A673 (cell line): ENCODE measurements at regions not wholly inside any gene's neighbourhood (a gene's known extent, or its start where the extent isn't known, plus 50 kb on each side); places are given as distances from the start of the nearest gene placed in this dataset.
"Not testable (repeated sequence)": the region's sequence is repeated elsewhere in the genome, so short reads cannot be mapped to it uniquely, and the experiment has no call there.

ENCODE experiments used
- BruUV-seq: library from RNA; stranded (reverse); fragments of 400-500 nt; replicated peaks from 2 replicates; lab custom pipeline; 2021; lab: Mats Ljungman, UMichigan
- CTCF ChIA-PET: fragments of 300-600 bp; sonication (Branson Sonifier 250); formaldehyde crosslinking; loops from one replicate; lab custom pipeline; 2022; ENCODE audit warnings: antibody characterized with exemption; lab: Charles Lee
- POLR2A ChIA-PET: fragments of 300-600 bp; sonication (Branson Sonifier 250); formaldehyde crosslinking; loops from one replicate; lab custom pipeline; 2022; ENCODE audit warnings: antibody characterized with exemption; ENCODE audit not compliant: low non-redundant PET; lab: Charles Lee
- DNase-seq: peaks from one replicate; pipeline ENCODE4 v3.0.0-alpha.2; 2015; ENCODE audit warnings: low spot score
- H3K27ac ChIP-seq: fragments of 200-600 bp; sonication (generic); 2 replicates; pipeline ENCODE4 v1.5.1; 2016; ENCODE audit warnings: mixed run types, low read depth, mild to moderate bottlenecking, mixed read lengths, antibody characterized with exemption, low read length; ENCODE audit not compliant: poor library complexity, severe bottlenecking
- H3K27me3 ChIP-seq: fragments of 200-600 bp; sonication (generic); replicated peaks from 2 replicates; pipeline ENCODE4 v1.6.1; 2017; ENCODE audit warnings: mixed run types, low read depth, mild to moderate bottlenecking, mixed read lengths, antibody characterized with exemption, low read length; ENCODE audit not compliant: insufficient read depth, poor library complexity
- H3K36me3 ChIP-seq: fragments of 200-600 bp; sonication (generic); 2 replicates; pipeline ENCODE4 v1.6.1; 2016; ENCODE audit warnings: mixed run types, mild to moderate bottlenecking, mixed read lengths, antibody characterized with exemption, low read length; ENCODE audit not compliant: insufficient read depth, poor library complexity, severe bottlenecking
- H3K4me1 ChIP-seq: fragments of 200-600 bp; sonication (generic); 2 replicates; pipeline ENCODE4 v1.6.1; 2017; ENCODE audit warnings: mixed run types, mild to moderate bottlenecking, mixed read lengths, antibody characterized with exemption, low read length; ENCODE audit not compliant: insufficient read depth, poor library complexity, severe bottlenecking
- H3K4me3 ChIP-seq: fragments of 200-600 bp; sonication (generic); 2 replicates; pipeline ENCODE4 v1.5.1; 2016; ENCODE audit warnings: low read depth, mixed run types, mild to moderate bottlenecking, mixed read lengths, low read length; ENCODE audit not compliant: poor library complexity, severe bottlenecking
- H3K9me3 ChIP-seq: fragments of 200-600 bp; sonication (generic); 2 replicates; pipeline ENCODE4 v1.6.1; 2016; ENCODE audit warnings: mixed run types, low read depth, mild to moderate bottlenecking, mixed read lengths, antibody characterized with exemption, low read length; ENCODE audit not compliant: poor library complexity, severe bottlenecking
- CTCF ChIP-seq: fragments of 300-800, 200-600 bp; sonication (generic); conservative IDR thresholded peaks from 2 replicates; pipeline ENCODE4 v1.5.1; 2017; ENCODE audit warnings: low read depth, mild to moderate bottlenecking, antibody characterized with exemption, low read length, moderate library complexity, mixed read lengths
- EZH2 ChIP-seq: fragments of 200-600 bp; sonication (generic); IDR thresholded peaks from 2 replicates; pipeline ENCODE4 v1.6.1; 2017; ENCODE audit warnings: borderline replicate concordance, low read depth, mild to moderate bottlenecking, mixed read lengths, antibody characterized with exemption, low read length; ENCODE audit not compliant: poor library complexity, severe bottlenecking
- intact Hi-C: fragments of 100-400 bp; cut with micrococcal nuclease; formaldehyde crosslinking; loops from one replicate; pipeline ENCODE4 v1.10.0; 2022; ENCODE audit not compliant: unreplicated experiment

GRCh38 chr1:69090752-69091151, 477.0 kb upstream of the LRRC7 start:
- no peaks in the 10 kb centered on the region for H3K27me3 ChIP-seq
- H3K27ac ChIP-seq, result no peak overlapping the region
- no peak for DNase-seq
- CTCF ChIA-PET, result no interaction called here
- no peaks in the 10 kb centered on the region for H3K36me3 ChIP-seq
- intact Hi-C loops, result no loop called here
- BruUV-seq, result no TSS peak
- TF ChIP-seq CTCF, result no peak
- no peak for TF ChIP-seq EZH2
- H3K4me1 ChIP-seq, result no peaks in the 10 kb centered on the region
- POLR2A ChIA-PET, result no interaction called here
- H3K4me3 ChIP-seq, result no peak overlapping the region
- no peaks in the 10 kb centered on the region for H3K9me3 ChIP-seq

GRCh38 chr1:69102058-69102457, 465.7 kb upstream of the LRRC7 start:
- POLR2A ChIA-PET, CTCF ChIA-PET, H3K4me3 ChIP-seq, DNase-seq, intact Hi-C loops, H3K9me3 ChIP-seq, BruUV-seq, H3K27ac ChIP-seq, H3K27me3 ChIP-seq, H3K4me1 ChIP-seq, H3K36me3 ChIP-seq: not testable (repeated sequence)

GRCh38 chr1:69103213-69103612, 464.5 kb upstream of the LRRC7 start:
- Histone ChIP-seq H3K4me1 (no peaks in the 10 kb centered on the region), H3K9me3 (no peaks in the 10 kb centered on the region), H3K36me3 (no peaks in the 10 kb centered on the region), H3K27me3 (no peaks in the 10 kb centered on the region), H3K27ac (no peak overlapping the region), H3K4me3 (no peak overlapping the region)
- intact Hi-C loops, result no loop called here
- TF ChIP-seq EZH2, result no peak
- TF ChIP-seq CTCF, result no peak
- DNase-seq, result no peak
- ChIA-PET CTCF (no interaction called here), POLR2A (no interaction called here)
- BruUV-seq, result no TSS peak

DNA sequence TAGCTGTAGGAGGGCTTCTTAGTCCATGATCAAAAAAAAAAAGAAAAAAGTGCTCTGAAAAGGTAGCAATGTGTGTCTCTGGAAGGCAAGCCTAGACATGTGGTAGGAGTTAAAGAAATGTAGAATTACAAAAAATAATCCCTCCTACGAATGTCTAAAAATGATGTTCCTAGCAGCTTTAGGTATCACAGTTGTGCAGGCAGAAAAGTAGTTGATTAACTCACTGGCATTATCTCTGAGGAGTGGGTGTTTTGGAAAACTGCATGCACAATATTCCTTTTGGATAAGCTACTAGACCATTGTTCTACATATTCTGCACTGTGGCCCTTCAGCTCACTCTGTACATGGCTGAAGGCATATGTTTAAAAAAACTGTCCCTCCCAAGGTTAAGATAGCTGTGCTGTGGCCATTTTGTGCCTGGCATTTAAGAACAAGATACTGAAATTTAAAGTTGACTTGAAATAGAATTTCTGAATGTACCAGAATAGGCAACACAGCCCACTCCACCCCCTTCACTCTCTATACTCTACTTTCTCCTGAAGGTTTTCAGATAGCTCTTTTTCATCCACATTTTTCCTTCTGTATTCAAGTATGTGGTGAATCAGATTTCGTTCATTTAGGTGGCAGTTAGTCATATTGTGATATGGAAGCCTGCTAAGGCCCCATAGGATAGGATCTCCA, 463.9 kb upstream of the LRRC7 start:
- Histone ChIP-seq H3K4me3 (no peak overlapping the region), H3K36me3 (no peaks in the 10 kb centered on the region), H3K27me3 (no peaks in the 10 kb centered on the region), H3K9me3 (no peaks in the 10 kb centered on the region), H3K4me1 (no peaks in the 10 kb centered on the region), H3K27ac (no peak overlapping the region)
- no TSS peak for BruUV-seq
- intact Hi-C loops, result no loop called here
- DNase-seq, result no peak
- ChIA-PET CTCF (no interaction called here), POLR2A (no interaction called here)
- TF ChIP-seq CTCF, result no peak
- no peak for TF ChIP-seq EZH2
